Testis (tissue), 2 donors: ENCODE measurements at regions not wholly inside any gene's neighbourhood (a gene's known extent, or its start where the extent isn't known, plus 50 kb on each side); places are given as distances from the start of the nearest gene placed in this dataset.

ENCODE experiments used
- DNase-seq: peaks from one replicate; pipeline ENCODE4 v3.0.0-alpha.2; 2019
- H3K27ac ChIP-seq, 2 donors: fragments of 200-600 bp; sonication (generic); one replicate each; pipeline ENCODE4 v1.5.1; 2019
- H3K27me3 ChIP-seq: fragments of 200-600 bp; sonication (generic); one replicate; pipeline ENCODE4 v1.5.1; 2019
- H3K36me3 ChIP-seq: fragments of 200-600 bp; sonication (generic); one replicate; pipeline ENCODE4 v1.5.1; 2017; ENCODE audit warnings: low read depth; ENCODE audit errors: missing control alignments
- H3K4me1 ChIP-seq: fragments of 200-600 bp; sonication (generic); one replicate; pipeline ENCODE4 v1.5.1; 2019
- H3K4me3 ChIP-seq, 2 donors: fragments of 200-600 bp; sonication (generic); one replicate each; pipeline ENCODE4 v1.5.1; 2017 to 2019
- H3K9me3 ChIP-seq: fragments of 200-600 bp; sonication (generic); one replicate; pipeline ENCODE4 v1.5.1; 2017
- CTCF ChIP-seq, 3 experiments: fragments of 450-650 bp in 2 of 3; fragments of 200-600 bp in 1 of 3; sonication (generic) in 1 of 3; IDR thresholded peaks; one replicate each; pipeline ENCODE4 v1.5.1; 2016 to 2019; ENCODE audit warnings: antibody characterized with exemption in 3 of 3, mild to moderate bottlenecking in 2 of 3, moderate library complexity in 1 of 3
- POLR2A ChIP-seq: fragments of 450-650 bp; IDR thresholded peaks from one replicate; pipeline ENCODE4 v1.6.1; 2017; ENCODE audit warnings: antibody characterized with exemption, mild to moderate bottlenecking, moderate library complexity
- WGBS, 2 donors: methylation state at CpG; one replicate each; pipeline ENCODE4 v1.1.5; 2018; 5-methylcytosine and 5-hydroxymethylcytosine counted together
- intact Hi-C: fragments of 100-400 bp; cut with DNase I; formaldehyde crosslinking; loops from one replicate; pipeline ENCODE4 v1.15.1; 2023; ENCODE audit warnings: low total_unique reads

GRCh38 chr1:119226913-119227312 is 86.5 kb upstream of the WARS2 start:
- intact Hi-C loops = no loop called here
- Histone ChIP-seq H3K27ac (no peak overlapping the region), H3K36me3 (no peaks in the 10 kb centered on the region), H3K9me3 (no peaks in the 10 kb centered on the region), H3K4me1 (no peaks in the 10 kb centered on the region), H3K4me3 (no peak overlapping the region), H3K27me3 (no peaks in the 10 kb centered on the region)
- 92 to 96% methylated on average over 3 of the region's 3 CpGs for WGBS, 2 donors
- no peak for TF ChIP-seq POLR2A
- no peak for TF ChIP-seq CTCF (IDR thresholded peaks at IDR 0.05)
- no peak for DNase-seq

GRCh38 chr1:119227456-119227855 is 87.0 kb upstream of the WARS2 start:
- Histone ChIP-seq H3K4me3 (no peak overlapping the region), H3K9me3 (no peaks in the 10 kb centered on the region), H3K27me3 (no peaks in the 10 kb centered on the region), H3K36me3 (no peaks in the 10 kb centered on the region), H3K27ac (no peak overlapping the region), H3K4me1 (no peaks in the 10 kb centered on the region)
- WGBS, 2 donors = 54 to 64% methylated on average over 2 of the region's 2 CpGs
- TF ChIP-seq CTCF (IDR thresholded peaks at IDR 0.05) (no peak), POLR2A (no peak)
- DNase-seq = no peak
- intact Hi-C loops = no loop called here

- no peak for TF ChIP-seq POLR2A
- TF ChIP-seq CTCF (IDR thresholded peaks at IDR 0.05) = no peak
- Histone ChIP-seq H3K27ac (no peak overlapping the region), H3K4me1 (no peaks in the 10 kb centered on the region), H3K4me3 (no peak overlapping the region), H3K36me3 (no peaks in the 10 kb centered on the region), H3K9me3 (no peaks in the 10 kb centered on the region), H3K27me3 (no peaks in the 10 kb centered on the region)
- 90 to 91% methylated on average over 4 of the region's 4 CpGs for WGBS, 2 donors
- no peak for DNase-seq
- intact Hi-C loops = no loop called here
Observed at GRCh38 chr1:119228335-119229080, 88.1 kb upstream of the WARS2 start.

GRCh38 chr1:119235120-119235519 is 94.7 kb upstream of the WARS2 start:
- Histone ChIP-seq H3K36me3 (no peaks in the 10 kb centered on the region), H3K4me3 (no peak overlapping the region), H3K27ac (no peak overlapping the region), H3K9me3 (no peaks in the 10 kb centered on the region), H3K4me1 (no peaks in the 10 kb centered on the region), H3K27me3 (no peaks in the 10 kb centered on the region)
- TF ChIP-seq POLR2A (no peak), CTCF (IDR thresholded peaks at IDR 0.05) (no peak)
- intact Hi-C loops = no loop called here
- WGBS, 2 donors = 82 to 85% methylated on average over 2 of the region's 2 CpGs
- no peak for DNase-seq

GRCh38 chr1:119245881-119246280 is 105.4 kb upstream of the WARS2 start:
- H3K4me1 ChIP-seq = no peaks in the 10 kb centered on the region
- H3K27ac ChIP-seq = no peak overlapping the region
- DNase-seq = no peak
- WGBS, 2 donors = 62 to 64% methylated on average over 1 of the region's 1 CpG
- H3K27me3 ChIP-seq = no peaks in the 10 kb centered on the region
- no peaks in the 10 kb centered on the region for H3K36me3 ChIP-seq
- no peaks in the 10 kb centered on the region for H3K9me3 ChIP-seq
- no peak overlapping the region for H3K4me3 ChIP-seq
- intact Hi-C loops = no loop called here
- no peak for TF ChIP-seq CTCF (IDR thresholded peaks at IDR 0.05)
- TF ChIP-seq POLR2A = no peak
